Stomach (tissue), 8 donors: ENCODE measurements at regions not wholly inside any gene's neighbourhood (a gene's known extent, or its start where the extent isn't known, plus 50 kb on each side); places are given as distances from the start of the nearest gene placed in this dataset.

ENCODE experiments used
- DNase-seq, 2 donors: peaks; one replicate each; pipeline versions ENCODE4 v3.0.0 to v3.0.0-alpha.2; 2013 to 2019
- H3K27ac ChIP-seq, 5 donors: fragments of 200-600 bp in 4 of 5; sonication (generic) in 4 of 5; one replicate each; pipeline ENCODE4 v1.5.1; 2013 to 2019; ENCODE audit warnings: mild to moderate bottlenecking in 1 of 5, moderate library complexity in 1 of 5
- H3K27me3 ChIP-seq, 3 donors: fragments of 200-600 bp; sonication (generic); one replicate each; pipeline ENCODE4 v1.5.1; 2017 to 2019; ENCODE audit warnings: mixed run types in 1 of 3
- H3K36me3 ChIP-seq, 4 donors: fragments of 200-600 bp; sonication (generic); 1 replicate in 3 of 4; 2 replicates in 1 of 4; pipeline ENCODE4 v1.5.1; 2016 to 2019
- H3K4me1 ChIP-seq, 4 donors: fragments of 200-600 bp; sonication (generic); one replicate each; pipeline ENCODE4 v1.5.1; 2016 to 2019
- H3K4me3 ChIP-seq, 4 donors: fragments of 200-600 bp; sonication (generic) in 3 of 4; one replicate each; pipeline ENCODE4 v1.5.1; 2016 to 2019; ENCODE audit warnings: mild to moderate bottlenecking in 1 of 4
- H3K9me3 ChIP-seq, 4 donors: fragments of 200-600 bp; sonication (generic); one replicate each; pipeline ENCODE4 v1.5.1; 2016 to 2019
- CTCF ChIP-seq, 7 experiments: fragments of 450-650 bp in 4 of 7; fragments of 200-600 bp in 3 of 7; sonication (generic) in 3 of 7; IDR thresholded peaks; one replicate each; pipeline ENCODE4 v1.5.1; 2016 to 2019; ENCODE audit warnings: antibody characterized with exemption in 7 of 7, control low read depth in 2 of 7, mild to moderate bottlenecking in 1 of 7
- EP300 ChIP-seq: sonication (generic); formaldehyde crosslinking; IDR thresholded peaks from one replicate; pipeline ENCODE4 v1.6.1; 2017; ENCODE audit warnings: antibody characterized with exemption
- POLR2A ChIP-seq, 4 donors: fragments of 450-650 bp; IDR thresholded peaks; one replicate each; pipeline ENCODE4 v1.6.1; 2016; ENCODE audit warnings: antibody characterized with exemption in 4 of 4, control low read depth in 2 of 4, mild to moderate bottlenecking in 1 of 4, moderate library complexity in 1 of 4
- POLR2AphosphoS5 ChIP-seq, 3 donors: sonication (generic); formaldehyde crosslinking; IDR thresholded peaks; one replicate each; pipeline ENCODE4 v1.6.1; 2016; ENCODE audit warnings: antibody characterized with exemption in 3 of 3
- WGBS, 5 donors: extraction: QIAGEN DNeasy Blood & Tissue Kit in 3 of 5; methylation state at CpG; one replicate each; pipeline versions ENCODE4 v1.1.5 to v1.1.7; 2013 to 2018; 5-methylcytosine and 5-hydroxymethylcytosine counted together
- intact Hi-C: fragments of 100-400 bp; cut with DNase I; formaldehyde crosslinking; loops from one replicate; pipeline ENCODE4 v1.15.1; 2023; ENCODE audit warnings: low total_unique reads
- donor health status: healthy with polysubstance abuse.
- donor health status: Bipolar disorder and iron deficiency.
- donor health status: healthy.

DNA sequence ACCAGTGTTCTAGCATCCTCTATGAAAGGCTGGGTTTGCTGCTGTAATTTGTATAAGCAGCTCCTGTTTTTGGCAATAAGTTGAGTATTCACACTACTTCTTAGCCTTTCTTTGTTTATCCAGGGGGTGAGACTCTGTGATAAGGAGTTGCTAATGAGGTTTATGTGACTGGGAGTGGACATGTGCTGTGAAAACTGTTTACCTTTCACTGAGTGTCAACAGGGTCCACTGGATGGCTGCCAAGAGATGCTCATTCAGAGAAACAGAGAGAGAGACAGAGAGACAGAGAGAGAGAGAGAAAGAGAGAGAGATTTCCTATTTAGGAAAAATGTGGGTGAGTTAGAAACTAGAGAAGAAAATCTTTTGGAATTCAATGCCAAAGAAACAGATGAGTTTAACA is 233.9 kb downstream of the CHIC2 start:
- no peak overlapping the region for H3K4me3 ChIP-seq
- H3K36me3 ChIP-seq: no peaks in the 10 kb centered on the region
- intact Hi-C loops: no loop called here
- TF ChIP-seq POLR2AphosphoS5 (IDR thresholded peaks at IDR 0.05) (no peak), EP300 (no peak)
- DNase-seq: no peak
- no peaks in the 10 kb centered on the region for H3K27me3 ChIP-seq
- peaks cover 8 to 41% (median 27%) of the 10 kb centered on the region in 4 donors for H3K9me3 ChIP-seq
- H3K27ac ChIP-seq: no peak overlapping the region
- H3K4me1 ChIP-seq: no peaks in the 10 kb centered on the region

DNA sequence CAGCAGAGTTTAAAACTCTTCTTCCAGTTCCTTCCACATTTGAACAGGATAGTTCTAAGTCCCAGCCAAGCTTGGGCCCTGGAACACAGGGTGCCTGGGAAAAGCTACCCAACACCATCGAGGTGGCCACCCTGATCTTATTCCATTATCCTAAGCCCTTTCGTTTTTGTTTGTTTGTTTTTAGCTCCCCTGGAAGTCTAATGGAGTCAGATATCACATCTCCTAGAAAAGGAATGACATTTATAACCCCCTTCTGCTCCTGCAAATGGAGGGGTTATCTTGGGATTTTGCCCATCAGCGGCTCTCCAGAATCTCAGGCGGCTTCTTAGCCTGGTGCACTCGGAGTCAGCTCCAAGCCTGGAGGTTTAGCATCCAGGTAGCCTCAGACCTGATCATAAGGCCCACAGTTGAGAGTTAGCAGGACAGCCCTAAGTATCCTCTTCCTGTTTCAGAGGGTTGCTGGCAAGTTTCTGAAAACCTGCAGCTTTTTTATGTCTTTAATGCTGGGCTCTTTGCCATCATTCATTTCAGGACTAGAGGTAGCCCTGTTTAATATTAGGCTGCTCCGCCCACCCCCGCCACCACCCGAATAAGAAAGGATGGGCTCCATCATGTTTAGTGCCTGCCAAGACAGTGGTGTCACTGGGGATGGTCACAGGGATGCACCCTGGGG is 230.0 kb upstream of the LNX1 start:
- Histone ChIP-seq H3K27ac (no peak overlapping the region), H3K9me3 (no peaks in the 10 kb centered on the region), H3K27me3 (no peaks in the 10 kb centered on the region), H3K4me1 (peaks cover 0 to 23% (median 2%) of the 10 kb centered on the region in 4 donors), H3K36me3 (no peaks in the 10 kb centered on the region), H3K4me3 (no peak overlapping the region)
- 54 to 62% (median 59%) methylated on average over 8 of the region's 8 CpGs for WGBS, 5 donors
- TF ChIP-seq CTCF (IDR thresholded peaks at IDR 0.05) (no peak), EP300 (no peak), POLR2A (IDR thresholded peaks at IDR 0.05) (no peak), POLR2AphosphoS5 (IDR thresholded peaks at IDR 0.05) (no peak)
- intact Hi-C loops: no loop called here
- peak in 1 of 2 donors; percentile 27 for DNase-seq

- peak in 1 of 2 donors; percentile 68 for DNase-seq
- intact Hi-C loops: no loop called here
- Histone ChIP-seq H3K27ac (peak overlapping the region in 3 of 5 donors; percentile 11 to 68 (median 60)), H3K4me3 (no peak overlapping the region), H3K36me3 (no peaks in the 10 kb centered on the region), H3K4me1 (peaks cover 0 to 23% (median 2%) of the 10 kb centered on the region in 4 donors), H3K9me3 (no peaks in the 10 kb centered on the region), H3K27me3 (no peaks in the 10 kb centered on the region)
- WGBS, 5 donors: 37 to 47% (median 46%) methylated on average over 5 of the region's 5 CpGs
- no peak for TF ChIP-seq POLR2A (IDR thresholded peaks at IDR 0.05)
- TF ChIP-seq EP300: no peak
- peak; percentile 56 to 68 (median 66) for TF ChIP-seq POLR2AphosphoS5 (IDR thresholded peaks at IDR 0.05)
- no peak for TF ChIP-seq CTCF (IDR thresholded peaks at IDR 0.05)
Observed at GRCh38 chr4:53818104-53818503, 226.8 kb upstream of the LNX1 start.

GRCh38 chr4:53816561-53816960 is 225.3 kb upstream of the LNX1 start:
- Histone ChIP-seq H3K4me1 (peaks cover 0 to 20% (median 2%) of the 10 kb centered on the region in 4 donors), H3K27me3 (no peaks in the 10 kb centered on the region), H3K4me3 (no peak overlapping the region), H3K36me3 (no peaks in the 10 kb centered on the region), H3K9me3 (no peaks in the 10 kb centered on the region), H3K27ac (no peak overlapping the region)
- TF ChIP-seq EP300 (no peak), POLR2A (IDR thresholded peaks at IDR 0.05) (no peak)
- whole genome bisulfite sequencing, 5 donors: 65 to 71% (median 67%) methylated on average over 10 of the region's 10 CpGs
- intact Hi-C loops: no loop called here
- DNase-seq: no peak

DNA sequence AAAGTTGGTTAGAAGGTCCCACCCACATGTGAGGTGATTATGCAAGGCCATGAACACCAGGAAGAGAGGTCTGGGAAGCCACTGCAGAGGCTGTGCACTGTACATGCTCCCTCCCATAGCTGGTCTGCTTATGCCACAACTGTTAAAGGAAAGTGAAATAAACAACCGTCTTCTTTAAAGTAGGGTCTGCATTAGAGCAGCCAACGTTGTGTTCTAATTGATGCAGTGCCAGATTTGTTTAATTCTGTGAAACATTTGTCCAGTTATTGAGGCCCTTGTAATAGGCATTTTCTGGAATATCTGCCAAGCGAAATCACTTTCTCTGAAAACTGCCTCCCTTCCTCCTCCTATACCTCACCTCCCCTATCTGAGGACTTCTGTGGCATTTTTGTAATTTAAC is 224.0 kb upstream of the LNX1 start:
- intact Hi-C loops: no loop called here
- Histone ChIP-seq H3K27ac (no peak overlapping the region), H3K4me3 (no peak overlapping the region), H3K27me3 (no peaks in the 10 kb centered on the region), H3K36me3 (no peaks in the 10 kb centered on the region), H3K4me1 (peaks cover 0 to 14% (median 2%) of the 10 kb centered on the region in 4 donors), H3K9me3 (no peaks in the 10 kb centered on the region)
- TF ChIP-seq EP300 (no peak), CTCF (IDR thresholded peaks at IDR 0.05) (no peak), POLR2A (IDR thresholded peaks at IDR 0.05) (no peak)
- WGBS, 5 donors: 66 to 85% (median 77%) methylated on average over 3 of the region's 3 CpGs
- no peak for DNase-seq
